ENCODE measurements at regions not wholly inside any gene's neighbourhood (a gene's known extent, or its start where the extent isn't known, plus 50 kb on each side); places are given as distances from the start of the nearest gene placed in this dataset.
A peak's percentile ranks its signal among the peaks of the same experiment; 100 is the strongest.

- no peak for TF ChIP-seq POLR2AphosphoS5 (IDR thresholded peaks at IDR 0.05)
- TF ChIP-seq, protein P1, sequence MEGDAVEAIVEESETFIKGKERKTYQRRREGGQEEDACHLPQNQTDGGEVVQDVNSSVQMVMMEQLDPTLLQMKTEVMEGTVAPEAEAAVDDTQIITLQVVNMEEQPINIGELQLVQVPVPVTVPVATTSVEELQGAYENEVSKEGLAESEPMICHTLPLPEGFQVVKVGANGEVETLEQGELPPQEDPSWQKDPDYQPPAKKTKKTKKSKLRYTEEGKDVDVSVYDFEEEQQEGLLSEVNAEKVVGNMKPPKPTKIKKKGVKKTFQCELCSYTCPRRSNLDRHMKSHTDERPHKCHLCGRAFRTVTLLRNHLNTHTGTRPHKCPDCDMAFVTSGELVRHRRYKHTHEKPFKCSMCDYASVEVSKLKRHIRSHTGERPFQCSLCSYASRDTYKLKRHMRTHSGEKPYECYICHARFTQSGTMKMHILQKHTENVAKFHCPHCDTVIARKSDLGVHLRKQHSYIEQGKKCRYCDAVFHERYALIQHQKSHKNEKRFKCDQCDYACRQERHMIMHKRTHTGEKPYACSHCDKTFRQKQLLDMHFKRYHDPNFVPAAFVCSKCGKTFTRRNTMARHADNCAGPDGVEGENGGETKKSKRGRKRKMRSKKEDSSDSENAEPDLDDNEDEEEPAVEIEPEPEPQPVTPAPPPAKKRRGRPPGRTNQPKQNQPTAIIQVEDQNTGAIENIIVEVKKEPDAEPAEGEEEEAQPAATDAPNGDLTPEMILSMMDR (IDR thresholded peaks at IDR 0.05 in 8 of 11, conservative IDR thresholded peaks at IDR 0.05 in 3 of 11), result no peak
- TF ChIP-seq POLR2A (IDR thresholded peaks at IDR 0.05), result no peak
- Histone ChIP-seq H3K4me3 (no peak overlapping the region), H3K36me3 (no peaks in the 10 kb centered on the region), H3K27ac (peak overlapping the region in 1 of 8 donors; percentile 71), H3K4me1 (peaks cover 4 to 36% (median 23%) of the 10 kb centered on the region in 6 donors), H3K27me3 (replicated peaks in 1 of 7) (peaks cover 0 to 3% (median 0%) of the 10 kb centered on the region in 7 donors), H3K9me3 (no peaks in the 10 kb centered on the region)
- 47 to 73% (median 67%) methylated on average over 7 of the region's 7 CpGs for WGBS, 5 donors
- no peak for DNase-seq
- intact Hi-C loops (cut with DNase I; ENCODE audit: low total_unique reads), result no loop called here
Observed at GRCh38 chr9:121559183-121559582, 59.5 kb upstream of the GGTA1 start.

DNA sequence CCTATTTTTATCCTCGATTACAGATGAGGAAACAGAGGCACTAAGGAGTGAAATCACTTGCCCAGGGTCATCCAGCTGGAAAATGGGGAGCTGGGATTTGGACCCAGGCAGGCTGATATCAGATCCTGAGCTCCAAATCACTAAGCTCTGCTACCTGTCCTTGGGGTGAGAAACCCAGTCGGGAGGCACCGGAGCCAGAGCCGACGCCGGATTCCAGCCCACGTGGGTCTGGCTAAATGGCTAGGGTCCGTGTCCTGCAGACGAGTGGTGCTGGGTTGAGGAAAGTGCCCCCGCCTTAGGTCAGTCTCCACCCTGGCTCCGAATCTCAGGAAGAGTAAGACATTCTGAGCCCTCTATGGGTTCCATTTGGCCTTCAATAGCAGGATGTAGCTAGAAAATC, 61.3 kb upstream of the GGTA1 start:
- Histone ChIP-seq H3K4me3 (no peak overlapping the region), H3K36me3 (no peaks in the 10 kb centered on the region), H3K9me3 (no peaks in the 10 kb centered on the region), H3K4me1 (peaks cover 4 to 36% (median 23%) of the 10 kb centered on the region in 6 donors), H3K27me3 (replicated peaks in 1 of 7) (no peaks in the 10 kb centered on the region), H3K27ac (no peak overlapping the region)
- DNase-seq, result no peak
- TF ChIP-seq, protein P1 (IDR thresholded peaks at IDR 0.05 in 8 of 11, conservative IDR thresholded peaks at IDR 0.05 in 3 of 11), result no peak
- TF ChIP-seq POLR2A (IDR thresholded peaks at IDR 0.05) (no peak), POLR2AphosphoS5 (IDR thresholded peaks at IDR 0.05) (no peak)
- intact Hi-C loops (cut with DNase I; ENCODE audit: low total_unique reads), result no loop called here
- WGBS, 5 donors, result 75 to 92% (median 86%) methylated on average over 7 to 11 of the region's 11 CpGs

DNA sequence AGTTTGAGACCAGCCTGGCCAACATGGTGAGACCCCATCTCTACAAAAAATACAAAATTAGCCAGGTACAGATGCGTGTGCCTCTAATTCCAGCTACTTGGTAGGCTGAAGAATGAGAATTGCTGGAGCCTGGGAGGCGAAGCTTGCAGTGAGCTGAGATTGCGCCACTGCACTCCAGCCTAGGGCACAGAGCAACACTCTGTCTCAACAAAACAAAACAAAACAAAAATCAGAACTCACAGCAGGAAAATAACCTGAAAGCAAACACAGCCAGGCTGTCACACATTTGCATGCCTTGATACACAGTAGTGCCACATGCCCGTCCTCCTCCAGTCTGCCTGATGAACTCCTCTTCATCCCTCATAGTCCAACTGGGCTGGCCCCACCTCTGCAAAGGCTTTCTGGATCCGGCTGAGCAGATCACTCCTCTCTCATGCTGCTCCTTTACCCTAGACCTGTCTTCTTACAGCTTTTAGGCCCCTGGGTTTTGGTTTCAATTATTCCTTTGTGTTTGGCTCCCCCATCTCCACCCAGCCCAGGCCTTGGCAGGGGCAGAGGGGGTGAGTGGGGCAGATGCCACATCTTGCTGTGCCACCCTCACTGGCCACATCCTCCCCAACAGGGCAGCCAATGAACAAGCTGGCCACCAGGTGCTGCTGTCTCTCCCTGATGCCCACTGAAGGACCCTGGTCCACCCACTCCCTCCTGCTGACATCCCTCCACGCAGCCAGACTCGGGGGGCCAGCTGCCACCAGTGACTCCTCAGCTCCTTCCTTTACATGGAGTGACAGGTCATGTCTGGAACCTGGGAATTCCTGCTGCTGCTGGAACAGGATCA, 62.0 kb upstream of the GGTA1 start:
- intact Hi-C loops (cut with DNase I; ENCODE audit: low total_unique reads), result no loop called here
- 84 to 96% (median 88%) methylated on average over 5 to 7 of the region's 7 CpGs for WGBS, 5 donors
- no peak overlapping the region for H3K4me3 ChIP-seq
- no peak for DNase-seq
- H3K9me3 ChIP-seq, result no peaks in the 10 kb centered on the region
- no peaks in the 10 kb centered on the region for H3K27me3 ChIP-seq (replicated peaks in 1 of 7)
- H3K27ac ChIP-seq, result no peak overlapping the region
- H3K36me3 ChIP-seq, result no peaks in the 10 kb centered on the region
- peaks cover 4 to 34% (median 23%) of the 10 kb centered on the region in 6 donors for H3K4me1 ChIP-seq
- no peak for TF ChIP-seq POLR2A (IDR thresholded peaks at IDR 0.05)
- TF ChIP-seq, protein P1 (IDR thresholded peaks at IDR 0.05 in 8 of 11, conservative IDR thresholded peaks at IDR 0.05 in 3 of 11), result no peak
- no peak for TF ChIP-seq POLR2AphosphoS5 (IDR thresholded peaks at IDR 0.05)

DNA sequence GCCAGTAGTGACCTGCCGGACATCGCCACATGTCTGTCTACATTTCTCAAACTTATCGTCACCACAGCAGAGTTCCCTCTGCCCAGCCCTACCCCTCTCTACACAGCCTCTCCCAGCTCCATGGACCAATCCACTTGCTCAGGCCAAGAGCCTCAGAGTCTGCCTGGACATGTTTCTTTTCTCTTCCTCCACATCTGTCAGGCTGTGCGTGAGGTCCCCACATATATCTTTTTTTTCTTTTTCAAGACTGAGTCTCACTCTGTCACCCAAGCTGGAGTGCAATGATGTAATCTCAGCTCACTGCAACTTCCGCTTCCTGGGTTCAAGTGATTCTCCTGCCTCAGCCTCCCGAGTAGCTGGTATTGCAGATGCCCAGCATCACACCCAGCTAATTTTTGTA, 62.7 kb upstream of the GGTA1 start:
- Histone ChIP-seq H3K4me3 (no peak overlapping the region), H3K27ac (no peak overlapping the region), H3K9me3 (no peaks in the 10 kb centered on the region), H3K27me3 (replicated peaks in 1 of 7) (peaks cover 0 to under 1% (median 0%) of the 10 kb centered on the region in 7 donors), H3K36me3 (no peaks in the 10 kb centered on the region), H3K4me1 (peaks cover 4 to 27% (median 21%) of the 10 kb centered on the region in 6 donors)
- TF ChIP-seq POLR2A (IDR thresholded peaks at IDR 0.05) (no peak), POLR2AphosphoS5 (IDR thresholded peaks at IDR 0.05) (no peak)
- TF ChIP-seq, protein P1 (IDR thresholded peaks at IDR 0.05 in 8 of 11, conservative IDR thresholded peaks at IDR 0.05 in 3 of 11), result no peak
- DNase-seq, result no peak
- intact Hi-C loops (cut with DNase I; ENCODE audit: low total_unique reads), result no loop called here
- 64 to 92% (median 79%) methylated on average over 6 of the region's 6 CpGs for WGBS, 5 donors
